Hepatocyte (in vitro differentiated cells): ENCODE measurements at regions not wholly inside any gene's neighbourhood (a gene's known extent, or its start where the extent isn't known, plus 50 kb on each side); places are given as distances from the start of the nearest gene placed in this dataset.

ENCODE experiments used
- DNase-seq: peaks from one replicate; pipeline ENCODE4 v3.0.0-alpha.2; 2016; ENCODE audit warnings: low spot score
- H2AFZ ChIP-seq: fragments of 200-600 bp; sonication (generic); 2 replicates; pipeline ENCODE4 v1.6.0; 2016; ENCODE audit warnings: antibody characterized with exemption, mild to moderate bottlenecking
- H3K27ac ChIP-seq: fragments of 200-600 bp; sonication (generic); 2 replicates; pipeline ENCODE4 v1.5.1; 2016; ENCODE audit warnings: mild to moderate bottlenecking
- H3K27me3 ChIP-seq: fragments of 200-600 bp; sonication (generic); 2 replicates; pipeline ENCODE4 v1.6.1; 2016
- H3K36me3 ChIP-seq: fragments of 200-600 bp; sonication (generic); replicated peaks from 2 replicates; pipeline ENCODE4 v1.5.1; 2016; ENCODE audit warnings: low read depth; ENCODE audit not compliant: insufficient read depth
- H3K4me1 ChIP-seq: fragments of 200-600 bp; sonication (generic); 2 replicates; pipeline ENCODE4 v1.5.1; 2016; ENCODE audit warnings: mild to moderate bottlenecking, moderate library complexity; ENCODE audit not compliant: insufficient read depth
- H3K4me2 ChIP-seq: fragments of 200-600 bp; sonication (generic); 2 replicates; pipeline ENCODE4 v1.6.0; 2016
- H3K4me3 ChIP-seq: fragments of 200-600 bp; sonication (generic); 2 replicates; pipeline ENCODE4 v1.5.1; 2016; ENCODE audit warnings: mild to moderate bottlenecking
- H3K79me2 ChIP-seq: fragments of 200-600 bp; sonication (generic); 2 replicates; pipeline ENCODE4 v1.6.0; 2017; ENCODE audit warnings: mild to moderate bottlenecking
- H3K9me2 ChIP-seq: fragments of 200-600 bp; sonication (generic); replicated peaks from 2 replicates; pipeline ENCODE4 v1.6.0; 2017; ENCODE audit warnings: mild to moderate bottlenecking; ENCODE audit not compliant: insufficient read depth
- H3K9me3 ChIP-seq: fragments of 200-600 bp; sonication (generic); 2 replicates; pipeline ENCODE4 v1.5.1; 2016; ENCODE audit warnings: low read depth, mild to moderate bottlenecking
- H4K20me1 ChIP-seq: fragments of 200-600 bp; sonication (generic); 2 replicates; pipeline ENCODE4 v1.6.0; 2016; ENCODE audit warnings: mild to moderate bottlenecking; ENCODE audit not compliant: insufficient read depth, poor library complexity, severe bottlenecking
- EZH2 ChIP-seq: fragments of 200-600 bp; sonication (generic); IDR thresholded peaks from 2 replicates; pipeline ENCODE4 v1.6.1; 2016; ENCODE audit warnings: antibody characterized with exemption, mild to moderate bottlenecking, borderline replicate concordance
- EZH2phosphoT487 ChIP-seq: fragments of 200-600 bp; sonication (generic); IDR thresholded peaks from one replicate; pipeline ENCODE4 v1.6.1; 2018; ENCODE audit warnings: antibody characterized with exemption, mild to moderate bottlenecking, low read depth, moderate library complexity; ENCODE audit not compliant: unreplicated experiment, severe bottlenecking
- WGBS: methylation state at CpG from one replicate; pipeline ENCODE4 v1.1.6; 2016; ENCODE audit warnings: low lambda C conversion rate; ENCODE audit errors: missing lambda C conversion rate; 5-methylcytosine and 5-hydroxymethylcytosine counted together
- TF ChIP-seq, protein P1 (sequence below): fragments of 200-600 bp; sonication (generic); IDR thresholded peaks from 2 replicates; pipeline ENCODE4 v1.5.1; 2016; ENCODE audit warnings: antibody characterized with exemption, mild to moderate bottlenecking; ENCODE audit not compliant: poor library complexity

DNA sequence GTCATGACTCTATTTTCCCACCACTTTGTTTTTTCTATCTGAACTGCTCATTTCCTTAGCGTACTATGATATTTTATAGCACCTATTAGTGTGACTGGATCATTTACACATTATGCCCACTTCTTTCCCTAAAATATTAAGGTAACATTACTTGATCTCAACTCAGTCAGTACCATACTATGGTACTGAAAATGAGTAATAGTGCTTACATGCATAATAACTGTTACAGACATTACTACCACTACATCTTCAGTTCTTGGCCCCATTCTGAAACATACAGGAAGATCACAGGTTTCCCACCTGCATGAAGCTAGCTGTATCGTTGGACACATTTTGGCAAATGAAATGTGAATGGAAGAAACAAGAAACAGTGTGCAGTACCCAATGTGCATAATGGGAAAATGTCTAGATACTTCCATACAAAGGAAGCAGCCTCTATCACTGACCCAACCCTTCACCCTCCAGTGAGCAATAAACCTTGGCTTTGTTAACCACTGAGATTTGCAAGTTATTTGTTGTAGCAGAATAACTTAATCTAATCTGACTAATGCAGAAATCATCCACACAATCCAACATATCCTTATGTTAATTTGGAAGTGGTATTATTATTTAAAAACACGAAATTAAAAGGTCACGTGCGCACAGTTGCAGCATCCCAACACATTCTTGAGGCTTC lies 108.6 kb upstream of the DOK5 start:
- Histone ChIP-seq H3K4me3 (no peak overlapping the region), H3K79me2 (no peaks in the 10 kb centered on the region), H3K27ac (no peak overlapping the region), H3K4me1 (no peaks in the 10 kb centered on the region), H3K9me3 (no peaks in the 10 kb centered on the region), H2AFZ (no peak overlapping the region), H3K36me3 (no peaks in the 10 kb centered on the region), H3K9me2 (no peaks in the 10 kb centered on the region), H4K20me1 (no peaks in the 10 kb centered on the region), H3K27me3 (no peaks in the 10 kb centered on the region), H3K4me2 (no peak overlapping the region)
- WGBS = 89% methylated on average over 5 of the region's 5 CpGs
- TF ChIP-seq EZH2 (no peak), EZH2phosphoT487 (no peak)
- TF ChIP-seq, protein P1, sequence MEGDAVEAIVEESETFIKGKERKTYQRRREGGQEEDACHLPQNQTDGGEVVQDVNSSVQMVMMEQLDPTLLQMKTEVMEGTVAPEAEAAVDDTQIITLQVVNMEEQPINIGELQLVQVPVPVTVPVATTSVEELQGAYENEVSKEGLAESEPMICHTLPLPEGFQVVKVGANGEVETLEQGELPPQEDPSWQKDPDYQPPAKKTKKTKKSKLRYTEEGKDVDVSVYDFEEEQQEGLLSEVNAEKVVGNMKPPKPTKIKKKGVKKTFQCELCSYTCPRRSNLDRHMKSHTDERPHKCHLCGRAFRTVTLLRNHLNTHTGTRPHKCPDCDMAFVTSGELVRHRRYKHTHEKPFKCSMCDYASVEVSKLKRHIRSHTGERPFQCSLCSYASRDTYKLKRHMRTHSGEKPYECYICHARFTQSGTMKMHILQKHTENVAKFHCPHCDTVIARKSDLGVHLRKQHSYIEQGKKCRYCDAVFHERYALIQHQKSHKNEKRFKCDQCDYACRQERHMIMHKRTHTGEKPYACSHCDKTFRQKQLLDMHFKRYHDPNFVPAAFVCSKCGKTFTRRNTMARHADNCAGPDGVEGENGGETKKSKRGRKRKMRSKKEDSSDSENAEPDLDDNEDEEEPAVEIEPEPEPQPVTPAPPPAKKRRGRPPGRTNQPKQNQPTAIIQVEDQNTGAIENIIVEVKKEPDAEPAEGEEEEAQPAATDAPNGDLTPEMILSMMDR = no peak
- no peak for DNase-seq

DNA sequence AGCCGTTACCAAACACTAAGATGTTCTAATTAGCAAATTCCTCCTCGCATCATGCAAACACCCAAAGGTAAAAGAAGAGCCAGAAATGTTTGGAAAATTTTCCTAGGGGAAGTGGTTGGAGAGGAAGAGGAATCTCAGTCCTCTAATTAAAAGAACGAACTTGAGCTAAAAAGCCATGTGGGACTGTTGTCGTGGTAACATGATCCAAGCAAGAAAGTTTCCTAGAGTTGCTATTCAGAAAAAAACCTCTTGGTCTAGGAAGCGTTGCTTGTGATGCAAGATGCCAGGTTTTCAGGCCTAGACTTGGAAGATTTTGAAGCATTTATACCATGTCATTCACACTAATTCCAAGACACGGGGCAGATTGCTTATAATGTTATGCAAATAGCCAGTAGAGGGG lies 106.8 kb upstream of the DOK5 start:
- Histone ChIP-seq H3K27ac (no peak overlapping the region), H4K20me1 (no peaks in the 10 kb centered on the region), H3K36me3 (no peaks in the 10 kb centered on the region), H2AFZ (no peak overlapping the region), H3K4me1 (no peaks in the 10 kb centered on the region), H3K9me3 (no peaks in the 10 kb centered on the region), H3K4me3 (no peak overlapping the region), H3K4me2 (no peak overlapping the region), H3K79me2 (no peaks in the 10 kb centered on the region), H3K9me2 (no peaks in the 10 kb centered on the region), H3K27me3 (no peaks in the 10 kb centered on the region)
- no peak for DNase-seq
- 66% methylated on average over 6 of the region's 6 CpGs for WGBS
- TF ChIP-seq, protein P1 = no peak
- TF ChIP-seq EZH2 = no peak
- no peak for TF ChIP-seq EZH2phosphoT487

- H2AFZ ChIP-seq = no peak overlapping the region
- H3K4me2 ChIP-seq = no peak overlapping the region
- no peaks in the 10 kb centered on the region for H3K79me2 ChIP-seq
- WGBS = 70% methylated on average over 1 of the region's 1 CpG
- no peak overlapping the region for H3K4me3 ChIP-seq
- H3K27ac ChIP-seq = no peak overlapping the region
- no peaks in the 10 kb centered on the region for H3K36me3 ChIP-seq
- H3K9me2 ChIP-seq = no peaks in the 10 kb centered on the region
- no peaks in the 10 kb centered on the region for H3K27me3 ChIP-seq
- DNase-seq = no peak
- TF ChIP-seq, protein P1 = no peak
- TF ChIP-seq EZH2phosphoT487 (no peak), EZH2 (no peak)
- H3K4me1 ChIP-seq = no peaks in the 10 kb centered on the region
- H4K20me1 ChIP-seq = no peaks in the 10 kb centered on the region
- no peaks in the 10 kb centered on the region for H3K9me3 ChIP-seq
These were observed 103.1 kb upstream of the DOK5 start for GRCh38 chr20:54372313-54372712.
